H1 (cell line): ENCODE measurements at regions not wholly inside any gene's neighbourhood (a gene's known extent, or its start where the extent isn't known, plus 50 kb on each side); places are given as distances from the start of the nearest gene placed in this dataset.

Source experiments
- CBX8 ChIP-seq: fragments of 300-800, 300-1000 bp; sonication (generic); IDR thresholded peaks from 2 replicates; pipeline ENCODE4 v1.7.1; 2016; ENCODE audit warnings: low read depth, low read length, borderline replicate concordance
- CREB1 ChIP-seq: IDR thresholded peaks from 2 replicates; pipeline ENCODE4 v1.6.1; 2012; ENCODE audit warnings: inconsistent platforms
- RAD21 ChIP-seq, 2 experiments: IDR thresholded peaks in 1 of 2; conservative IDR thresholded peaks in 1 of 2; 2 replicates each; pipeline ENCODE4 v1.6.1; 2011; ENCODE audit warnings: low read depth in 2 of 2, low read length in 2 of 2, improper control_type of control experiment in 1 of 2, inconsistent platforms in 1 of 2, mild to moderate bottlenecking in 1 of 2, moderate library complexity in 1 of 2

DNA sequence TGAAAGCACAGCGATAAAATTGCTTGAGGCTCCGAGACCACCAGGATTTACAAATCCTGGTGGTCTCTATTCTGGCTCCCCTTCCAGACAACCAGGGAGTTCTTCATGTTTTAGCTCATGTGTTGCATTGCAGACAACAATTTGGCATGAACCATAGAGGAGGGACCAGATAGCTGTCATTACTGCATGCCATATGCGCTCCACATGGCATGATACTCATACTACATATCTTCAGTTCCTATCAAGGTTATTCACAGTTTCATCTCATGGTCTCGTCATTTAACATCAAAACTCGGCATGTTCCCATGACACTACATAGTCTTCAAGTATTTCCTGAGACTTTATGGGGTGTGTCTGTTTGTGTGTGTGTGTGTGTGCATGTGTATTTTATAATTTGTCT, 220.3 kb downstream of the OR13H1 start (continued):
- TF ChIP-seq RAD21 (IDR thresholded peaks at IDR 0.05 in 1 of 2, conservative IDR thresholded peaks at IDR 0.05 in 1 of 2; ENCODE audit: low read depth in 2 of 2, low read length in 2 of 2): no peak
- no peak for TF ChIP-seq CBX8
- no peak for TF ChIP-seq CREB1
